HS-5 (cell line): ENCODE measurements at regions not wholly inside any gene's neighbourhood (a gene's known extent, or its start where the extent isn't known, plus 50 kb on each side); places are given as distances from the start of the nearest gene placed in this dataset.
A peak's percentile ranks its signal among the peaks of the same experiment; 100 is the strongest.
"Not testable (repeated sequence)": the region's sequence is repeated elsewhere in the genome, so short reads cannot be mapped to it uniquely, and the experiment has no call there.

Experiments
- DNase-seq: peaks from one replicate; pipeline ENCODE4 v3.0.0-alpha.2; 2012; ENCODE audit warnings: low read depth

- DNase-seq: no peak
Observed at GRCh38 chr2:149800624-149801542, 213.3 kb upstream of the MMADHC start.

- DNase-seq: peak; percentile 4
Observed at GRCh38 chr2:149799013-149799705, 211.6 kb upstream of the MMADHC start.

DNA sequence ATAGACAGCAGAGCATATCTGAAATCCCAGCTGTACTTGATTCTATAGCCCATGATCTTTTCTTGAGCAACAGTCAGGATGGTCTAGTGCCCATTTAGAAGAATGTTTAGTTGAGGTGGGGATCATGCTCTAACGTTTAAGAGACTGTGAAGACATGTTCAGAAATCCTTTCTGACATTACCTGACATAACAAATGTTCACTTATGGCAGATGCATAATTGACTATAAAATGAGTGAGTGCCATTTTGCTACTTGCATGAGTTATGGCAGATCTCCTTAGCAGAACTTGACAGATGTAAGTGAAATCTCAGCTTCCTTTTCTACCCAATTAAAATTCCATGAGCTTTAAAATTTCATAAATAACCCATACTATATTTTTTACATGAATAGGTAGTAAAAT, 209.5 kb upstream of the MMADHC start:
- DNase-seq: no peak

DNA sequence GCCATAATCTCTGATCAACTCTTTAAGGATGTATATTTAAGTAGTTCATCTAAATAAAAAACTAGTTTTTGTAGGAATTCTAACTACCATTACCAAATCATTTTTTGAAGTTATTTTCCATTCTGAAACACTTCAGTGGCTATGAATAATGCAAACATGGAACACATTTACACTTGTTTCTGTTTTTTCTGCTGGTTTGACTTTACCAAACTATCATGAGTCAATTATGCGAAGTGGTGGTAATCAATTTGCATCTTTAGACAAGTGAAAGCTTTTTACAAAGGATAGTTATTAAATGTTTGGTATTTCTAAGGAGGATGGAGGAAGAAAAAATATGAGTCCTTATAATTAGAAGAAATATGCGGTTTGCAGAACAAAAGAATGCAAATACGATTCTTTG, 202.0 kb upstream of the MMADHC start:
- DNase-seq: no peak

- DNase-seq: no peak
Observed at GRCh38 chr2:149787206-149787605, 199.6 kb upstream of the MMADHC start.

- DNase-seq: no peak
Observed at GRCh38 chr2:149783284-149783683, 195.7 kb upstream of the MMADHC start.

- DNase-seq: no peak
Observed at GRCh38 chr2:149782572-149782971, 195.0 kb upstream of the MMADHC start.

- no peak for DNase-seq
Observed at GRCh38 chr2:149781263-149781808, 193.8 kb upstream of the MMADHC start.

- DNase-seq: no peak
Observed at GRCh38 chr2:149773006-149773405, 185.4 kb upstream of the MMADHC start.

GRCh38 chr2:149768320-149768799, 180.8 kb upstream of the MMADHC start:
- DNase-seq: no peak

- no peak for DNase-seq
Observed at GRCh38 chr2:149767516-149767974, 180.0 kb upstream of the MMADHC start.

GRCh38 chr2:149766339-149766738, 178.8 kb upstream of the MMADHC start:
- DNase-seq: no peak

GRCh38 chr2:149765636-149766035, 178.1 kb upstream of the MMADHC start:
- DNase-seq: no peak

DNA sequence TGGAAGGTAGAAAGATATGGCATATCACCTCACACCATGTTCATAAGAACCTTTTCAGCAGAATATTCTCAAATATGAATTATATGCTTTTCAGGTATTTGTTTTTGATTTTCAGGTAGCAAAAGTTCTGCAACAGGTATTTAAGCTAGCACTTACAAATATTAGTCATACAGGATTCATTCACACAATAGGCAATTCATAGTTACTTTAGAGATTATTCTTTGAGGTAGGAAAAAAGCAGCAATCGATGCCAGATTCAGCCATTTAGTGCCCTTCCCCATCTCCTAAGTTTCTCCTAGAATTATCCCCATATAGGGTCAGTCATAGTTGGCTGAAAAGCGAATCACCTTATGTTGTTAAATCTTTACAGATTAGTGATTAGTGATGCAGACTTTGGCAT, 177.4 kb upstream of the MMADHC start:
- no peak for DNase-seq

DNA sequence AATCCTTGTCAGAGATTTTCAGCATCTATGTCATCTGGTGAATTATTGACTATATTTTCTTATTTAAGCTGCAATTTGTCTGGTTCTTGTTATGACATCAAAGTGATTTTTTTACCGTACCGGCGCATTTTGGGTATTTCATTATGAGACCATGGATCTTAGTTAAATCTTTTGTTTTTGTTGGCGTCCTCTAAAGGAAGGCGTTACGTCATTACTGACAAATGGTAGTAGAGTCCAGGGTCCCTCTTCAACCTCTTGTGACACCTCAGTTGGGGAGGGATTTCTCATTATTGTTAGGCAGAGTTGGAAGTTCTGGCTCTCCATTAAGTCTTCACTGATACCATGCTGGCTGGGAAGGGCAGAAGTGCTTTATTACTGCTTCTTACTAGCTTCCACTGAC, 175.8 kb upstream of the MMADHC start:
- DNase-seq: no peak

GRCh38 chr2:149761611-149762010, 174.0 kb upstream of the MMADHC start:
- DNase-seq: no peak

DNA sequence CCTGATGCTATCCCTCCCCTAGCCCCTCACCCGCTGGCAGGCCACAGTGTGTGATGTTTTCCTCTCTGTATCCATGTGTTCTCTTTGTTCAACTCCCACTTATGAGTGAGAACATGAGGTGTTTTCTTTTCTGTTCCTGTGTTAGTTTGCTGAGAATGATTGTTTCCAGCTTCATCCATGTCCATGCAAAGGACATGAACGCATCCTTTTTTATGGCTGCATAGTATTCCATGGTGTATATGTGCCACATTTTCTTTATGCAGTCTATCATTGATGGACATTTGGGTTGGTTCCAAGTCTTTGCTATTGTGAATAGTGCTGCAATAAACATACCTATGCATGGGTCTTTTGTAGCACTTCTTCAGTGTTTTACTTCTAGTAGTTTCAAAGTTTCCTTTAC, 171.8 kb upstream of the MMADHC start:
- not testable (repeated sequence) for DNase-seq

- not testable (repeated sequence) for DNase-seq
Observed at GRCh38 chr2:149754722-149755121, 167.1 kb upstream of the MMADHC start.

DNA sequence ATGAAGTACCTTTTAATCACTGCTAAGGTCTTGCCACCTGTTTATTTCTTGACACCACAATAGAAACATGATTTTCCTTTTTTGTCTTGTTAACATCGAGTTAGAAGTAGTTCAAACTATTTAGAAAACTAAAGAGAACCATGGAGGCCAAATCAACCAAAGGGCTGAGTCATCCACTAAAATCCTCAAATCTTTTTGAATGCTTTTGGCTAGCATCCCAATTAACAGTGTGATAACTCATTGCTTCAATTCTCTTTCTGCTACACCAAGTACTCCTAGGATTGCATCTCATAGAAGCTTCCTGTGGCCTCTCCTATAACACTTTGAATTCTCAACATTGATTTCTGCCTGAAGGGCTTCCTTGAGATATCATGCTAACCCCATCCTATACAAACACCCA, 159.9 kb upstream of the MMADHC start:
- no peak for DNase-seq

DNA sequence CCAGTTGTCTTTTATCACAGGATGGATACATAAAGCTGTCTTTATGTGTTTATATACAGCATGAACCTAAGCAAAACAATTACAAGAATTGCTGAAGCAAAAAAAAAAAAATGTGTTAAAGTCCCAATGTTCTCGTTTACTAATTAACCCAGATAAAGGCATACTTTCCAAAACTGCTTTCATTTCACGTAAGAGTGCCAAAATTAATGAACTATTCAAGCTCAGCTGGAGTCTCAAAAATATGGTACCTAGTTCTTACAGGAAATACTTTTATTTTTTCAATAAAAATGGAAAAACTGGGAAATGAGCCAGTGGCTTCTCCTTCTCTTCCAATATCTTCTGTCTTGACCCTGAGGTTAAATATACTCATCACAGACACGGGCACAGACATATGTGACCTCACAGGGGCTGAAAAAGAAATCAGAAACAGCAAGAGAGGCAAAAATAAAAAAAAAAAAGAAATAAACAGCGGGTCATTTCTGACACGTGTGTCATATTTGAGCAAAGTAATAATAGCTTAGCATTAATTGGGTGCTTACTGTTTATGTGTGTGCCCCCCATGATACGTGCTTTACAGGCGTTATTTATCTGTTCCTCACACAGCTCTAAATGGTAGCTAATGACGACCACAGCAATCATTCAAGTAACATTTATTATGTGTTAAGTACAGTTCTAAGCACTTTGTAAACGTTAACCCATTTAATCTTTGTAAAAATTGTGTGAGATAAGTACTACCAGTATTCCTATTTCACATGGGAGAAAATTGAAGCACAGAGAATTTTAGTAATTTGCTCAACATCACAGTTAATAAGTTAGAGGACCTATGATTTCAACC, 158.0 kb upstream of the MMADHC start:
- DNase-seq: no peak

GRCh38 chr2:149744865-149745264, 157.3 kb upstream of the MMADHC start:
- DNase-seq: no peak
